ENCODE measurements at regions not wholly inside any gene's neighbourhood (a gene's known extent, or its start where the extent isn't known, plus 50 kb on each side); places are given as distances from the start of the nearest gene placed in this dataset.

GRCh38 chr4:10336471-10336870, 120.8 kb downstream of the ZNF518B start:
- no peak for TF ChIP-seq CTCF (IDR thresholded peaks at IDR 0.05 in 2 of 3, conservative IDR thresholded peaks at IDR 0.05 in 1 of 3; ENCODE audit: borderline replicate concordance in 1 of 3, insufficient read depth in 1 of 3, low read depth in 2 of 3, low read length in 2 of 3)
- no peak for TF ChIP-seq POLR2A (IDR thresholded peaks at IDR 0.05; ENCODE audit: borderline replicate concordance, extremely low read depth, insufficient read depth, insufficient read length)
- TF ChIP-seq RAD21 (IDR thresholded peaks at IDR 0.05; ENCODE audit: low read depth) = no peak
- no peak for TF ChIP-seq POLR2AphosphoS5 (IDR thresholded peaks at IDR 0.05; ENCODE audit: low read depth, low read length)

Measured in HCT116 (cell line).